ENCODE measurements at regions not wholly inside any gene's neighbourhood (a gene's known extent, or its start where the extent isn't known, plus 50 kb on each side); places are given as distances from the start of the nearest gene placed in this dataset.

- Histone ChIP-seq H3K9ac (ENCODE audit: low read length) (no peak overlapping the region), H3K9me3 (ENCODE audit: low read length) (no peaks in the 10 kb centered on the region; the same call in 1 of the 2 replicates)
These were observed 659.4 kb downstream of the MED13L start for GRCh38 chr12:115618105-115618504.

GRCh38 chr12:115617391-115617790 is 660.1 kb downstream of the MED13L start:
- H3K79me2 ChIP-seq (ENCODE audit: low read length): no peaks in the 10 kb centered on the region
- no peak overlapping the region for H2AFZ ChIP-seq (ENCODE audit: low read length)
- DNase-seq: no peak
- no peaks in the 10 kb centered on the region for H3K4me1 ChIP-seq (ENCODE audit: low read length)
- no peak overlapping the region for H3K9ac ChIP-seq (ENCODE audit: low read length)
- no peaks in the 10 kb centered on the region for H4K20me1 ChIP-seq (ENCODE audit: insufficient read depth, low read depth, low read length)
- no peak overlapping the region for H3K4me3 ChIP-seq (ENCODE audit: low read length)
- H3K4me2 ChIP-seq (ENCODE audit: low read depth, low read length, poor library complexity, severe bottlenecking): no peak overlapping the region
- no peaks in the 10 kb centered on the region for H3K36me3 ChIP-seq (ENCODE audit: insufficient read depth, low read length)
- no peak overlapping the region for H3K27ac ChIP-seq (ENCODE audit: low read length)
- no peaks in the 10 kb centered on the region for H3K9me2 ChIP-seq (replicated peaks; ENCODE audit: insufficient read depth, low read length)
- H3K9me3 ChIP-seq (ENCODE audit: low read length): no peaks in the 10 kb centered on the region; the same call in 1 of the 2 replicates
- no peaks in the 10 kb centered on the region for H3K27me3 ChIP-seq (ENCODE audit: low read length)

More at GRCh38 chr12:115618105-115618504, 659.4 kb downstream of the MED13L start:
- Histone ChIP-seq H3K27me3 (ENCODE audit: low read length) (no peaks in the 10 kb centered on the region), H3K9me2 (replicated peaks; ENCODE audit: insufficient read depth, low read length) (no peaks in the 10 kb centered on the region), H3K4me3 (ENCODE audit: low read length) (no peak overlapping the region), H2AFZ (ENCODE audit: low read length) (no peak overlapping the region), H3K79me2 (ENCODE audit: low read length) (no peaks in the 10 kb centered on the region), H3K4me1 (ENCODE audit: low read length) (no peaks in the 10 kb centered on the region), H3K27ac (ENCODE audit: low read length) (no peak overlapping the region), H3K36me3 (ENCODE audit: insufficient read depth, low read length) (no peaks in the 10 kb centered on the region), H3K4me2 (ENCODE audit: low read depth, low read length, poor library complexity, severe bottlenecking) (no peak overlapping the region), H4K20me1 (ENCODE audit: insufficient read depth, low read depth, low read length) (no peaks in the 10 kb centered on the region)
- no peak for DNase-seq

GRCh38 chr12:115611477-115611876 is 666.0 kb downstream of the MED13L start:
- no peaks in the 10 kb centered on the region for H3K4me1 ChIP-seq (ENCODE audit: low read length)
- no peak overlapping the region for H3K4me3 ChIP-seq (ENCODE audit: low read length)
- no peaks in the 10 kb centered on the region for H3K9me2 ChIP-seq (replicated peaks; ENCODE audit: insufficient read depth, low read length)
- H4K20me1 ChIP-seq (ENCODE audit: insufficient read depth, low read depth, low read length): no peaks in the 10 kb centered on the region
- H3K79me2 ChIP-seq (ENCODE audit: low read length): no peaks in the 10 kb centered on the region
- no peak overlapping the region for H3K9ac ChIP-seq (ENCODE audit: low read length)
- H3K9me3 ChIP-seq (ENCODE audit: low read length): no peaks in the 10 kb centered on the region
- H2AFZ ChIP-seq (ENCODE audit: low read length): no peak overlapping the region
- H3K27me3 ChIP-seq (ENCODE audit: low read length): no peaks in the 10 kb centered on the region
- no peak for DNase-seq
- no peaks in the 10 kb centered on the region for H3K36me3 ChIP-seq (ENCODE audit: insufficient read depth, low read length)
- no peak overlapping the region for H3K27ac ChIP-seq (ENCODE audit: low read length)
- H3K4me2 ChIP-seq (ENCODE audit: low read depth, low read length, poor library complexity, severe bottlenecking): no peak overlapping the region

GRCh38 chr12:115609347-115609746 is 668.1 kb downstream of the MED13L start:
- H3K27ac ChIP-seq (ENCODE audit: low read length): no peak overlapping the region
- H3K4me1 ChIP-seq (ENCODE audit: low read length): no peaks in the 10 kb centered on the region
- no peaks in the 10 kb centered on the region for H3K79me2 ChIP-seq (ENCODE audit: low read length)
- H4K20me1 ChIP-seq (ENCODE audit: insufficient read depth, low read depth, low read length): no peaks in the 10 kb centered on the region
- H3K27me3 ChIP-seq (ENCODE audit: low read length): no peaks in the 10 kb centered on the region
- no peak overlapping the region for H3K4me3 ChIP-seq (ENCODE audit: low read length)
- DNase-seq: no peak
- H3K9ac ChIP-seq (ENCODE audit: low read length): no peak overlapping the region
- H3K9me3 ChIP-seq (ENCODE audit: low read length): no peaks in the 10 kb centered on the region
- H3K9me2 ChIP-seq (replicated peaks; ENCODE audit: insufficient read depth, low read length): no peaks in the 10 kb centered on the region
- H3K4me2 ChIP-seq (ENCODE audit: low read depth, low read length, poor library complexity, severe bottlenecking): no peak overlapping the region
- no peak overlapping the region for H2AFZ ChIP-seq (ENCODE audit: low read length)
- H3K36me3 ChIP-seq (ENCODE audit: insufficient read depth, low read length): no peaks in the 10 kb centered on the region

- no peak overlapping the region for H3K4me2 ChIP-seq (ENCODE audit: low read depth, low read length, poor library complexity, severe bottlenecking)
- H4K20me1 ChIP-seq (ENCODE audit: insufficient read depth, low read depth, low read length): no peaks in the 10 kb centered on the region
- no peak overlapping the region for H3K27ac ChIP-seq (ENCODE audit: low read length)
- DNase-seq: no peak
- no peaks in the 10 kb centered on the region for H3K4me1 ChIP-seq (ENCODE audit: low read length)
- no peaks in the 10 kb centered on the region for H3K36me3 ChIP-seq (ENCODE audit: insufficient read depth, low read length)
- H2AFZ ChIP-seq (ENCODE audit: low read length): no peak overlapping the region
- no peaks in the 10 kb centered on the region for H3K9me3 ChIP-seq (ENCODE audit: low read length)
- no peaks in the 10 kb centered on the region for H3K79me2 ChIP-seq (ENCODE audit: low read length)
- H3K9ac ChIP-seq (ENCODE audit: low read length): no peak overlapping the region
- H3K9me2 ChIP-seq (replicated peaks; ENCODE audit: insufficient read depth, low read length): no peaks in the 10 kb centered on the region
- H3K27me3 ChIP-seq (ENCODE audit: low read length): no peaks in the 10 kb centered on the region
- no peak overlapping the region for H3K4me3 ChIP-seq (ENCODE audit: low read length)
These were observed 671.5 kb downstream of the MED13L start for GRCh38 chr12:115606040-115606439.

- no peak for DNase-seq
- H3K4me3 ChIP-seq (ENCODE audit: low read length): no peak overlapping the region
- no peak overlapping the region for H3K4me2 ChIP-seq (ENCODE audit: low read depth, low read length, poor library complexity, severe bottlenecking)
These were observed 678.4 kb downstream of the MED13L start for GRCh38 chr12:115598871-115599811.

GRCh38 chr12:115597157-115597712 is 680.3 kb downstream of the MED13L start:
- Histone ChIP-seq H2AFZ (ENCODE audit: low read length) (no peak overlapping the region), H4K20me1 (ENCODE audit: insufficient read depth, low read depth, low read length) (no peaks in the 10 kb centered on the region), H3K4me3 (ENCODE audit: low read length) (no peak overlapping the region), H3K36me3 (ENCODE audit: insufficient read depth, low read length) (no peaks in the 10 kb centered on the region), H3K27me3 (ENCODE audit: low read length) (no peaks in the 10 kb centered on the region), H3K9ac (ENCODE audit: low read length) (no peak overlapping the region), H3K4me2 (ENCODE audit: low read depth, low read length, poor library complexity, severe bottlenecking) (no peak overlapping the region), H3K79me2 (ENCODE audit: low read length) (no peaks in the 10 kb centered on the region), H3K27ac (ENCODE audit: low read length) (no peak overlapping the region), H3K9me2 (replicated peaks; ENCODE audit: insufficient read depth, low read length) (no peaks in the 10 kb centered on the region), H3K4me1 (ENCODE audit: low read length) (no peaks in the 10 kb centered on the region), H3K9me3 (ENCODE audit: low read length) (no peaks in the 10 kb centered on the region)
- no peak for DNase-seq

More at GRCh38 chr12:115598871-115599811, 678.4 kb downstream of the MED13L start:
- no peaks in the 10 kb centered on the region for H3K36me3 ChIP-seq (ENCODE audit: insufficient read depth, low read length)
- no peaks in the 10 kb centered on the region for H3K79me2 ChIP-seq (ENCODE audit: low read length)
- no peak overlapping the region for H2AFZ ChIP-seq (ENCODE audit: low read length)
- H3K4me1 ChIP-seq (ENCODE audit: low read length): no peaks in the 10 kb centered on the region
- H3K9me3 ChIP-seq (ENCODE audit: low read length): no peaks in the 10 kb centered on the region
- no peak overlapping the region for H3K9ac ChIP-seq (ENCODE audit: low read length)
- H4K20me1 ChIP-seq (ENCODE audit: insufficient read depth, low read depth, low read length): no peaks in the 10 kb centered on the region
- H3K9me2 ChIP-seq (replicated peaks; ENCODE audit: insufficient read depth, low read length): no peaks in the 10 kb centered on the region
- no peak overlapping the region for H3K27ac ChIP-seq (ENCODE audit: low read length)
- H3K27me3 ChIP-seq (ENCODE audit: low read length): no peaks in the 10 kb centered on the region

GRCh38 chr12:115588131-115588530 is 689.4 kb downstream of the MED13L start:
- H3K27ac ChIP-seq (ENCODE audit: low read length): no peak overlapping the region
- H3K36me3 ChIP-seq (ENCODE audit: insufficient read depth, low read length): no peaks in the 10 kb centered on the region
- H3K4me2 ChIP-seq (ENCODE audit: low read depth, low read length, poor library complexity, severe bottlenecking): no peak overlapping the region
- no peak for DNase-seq
- H3K9me2 ChIP-seq (replicated peaks; ENCODE audit: insufficient read depth, low read length): no peaks in the 10 kb centered on the region
- no peaks in the 10 kb centered on the region for H3K4me1 ChIP-seq (ENCODE audit: low read length)
- no peak overlapping the region for H3K9ac ChIP-seq (ENCODE audit: low read length)
- H3K79me2 ChIP-seq (ENCODE audit: low read length): no peaks in the 10 kb centered on the region
- H3K4me3 ChIP-seq (ENCODE audit: low read length): no peak overlapping the region
- H3K9me3 ChIP-seq (ENCODE audit: low read length): no peaks in the 10 kb centered on the region; the same call in 1 of the 2 replicates
- H3K27me3 ChIP-seq (ENCODE audit: low read length): no peaks in the 10 kb centered on the region
- H4K20me1 ChIP-seq (ENCODE audit: insufficient read depth, low read depth, low read length): no peaks in the 10 kb centered on the region
- no peak overlapping the region for H2AFZ ChIP-seq (ENCODE audit: low read length)

All from Karpas-422 (cell line).